GM18867 (cell line): ENCODE measurements at regions not wholly inside any gene's neighbourhood (a gene's known extent, or its start where the extent isn't known, plus 50 kb on each side); places are given as distances from the start of the nearest gene placed in this dataset.

Experiments used
- ATAC-seq: cut with Tn5 transposase; IDR thresholded peaks from one replicate; pipeline ENCODE4 v1.9.1; 2021; ENCODE audit warnings: mild to moderate bottlenecking, moderate library complexity; ENCODE audit not compliant: unreplicated experiment

DNA sequence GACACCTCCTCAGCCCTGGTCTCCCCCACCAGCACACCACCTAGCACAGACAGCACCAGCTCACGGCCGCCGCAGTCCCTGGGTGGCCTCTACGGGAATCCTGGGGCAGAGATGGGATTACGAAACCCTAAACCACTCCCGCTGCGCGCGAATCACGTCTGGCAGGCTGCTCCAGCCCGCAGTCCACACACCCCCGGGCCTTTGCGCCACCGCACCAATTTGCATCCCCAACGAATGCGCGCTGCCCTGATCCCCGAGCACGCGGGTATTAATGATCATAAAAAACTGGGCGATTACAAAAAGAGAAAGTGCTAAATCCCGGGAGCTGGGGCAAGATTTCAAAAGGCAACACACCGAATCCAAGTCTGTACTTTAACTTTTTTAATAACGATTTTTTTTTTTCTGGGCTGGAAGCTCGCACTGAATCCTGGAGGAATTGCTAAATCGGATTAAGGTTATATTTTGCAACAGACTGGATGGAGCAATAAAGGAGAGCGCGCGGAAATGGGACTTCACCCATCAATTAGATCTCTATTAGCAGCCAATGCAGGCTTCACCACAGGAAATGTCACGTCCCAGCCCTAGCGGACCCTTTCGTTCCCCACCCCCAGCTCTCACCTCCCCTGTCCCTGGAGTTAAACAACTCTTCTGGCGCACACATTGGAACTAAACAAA is 69.8 kb upstream of the TMEM33 start:
- ATAC-seq = no peak

DNA sequence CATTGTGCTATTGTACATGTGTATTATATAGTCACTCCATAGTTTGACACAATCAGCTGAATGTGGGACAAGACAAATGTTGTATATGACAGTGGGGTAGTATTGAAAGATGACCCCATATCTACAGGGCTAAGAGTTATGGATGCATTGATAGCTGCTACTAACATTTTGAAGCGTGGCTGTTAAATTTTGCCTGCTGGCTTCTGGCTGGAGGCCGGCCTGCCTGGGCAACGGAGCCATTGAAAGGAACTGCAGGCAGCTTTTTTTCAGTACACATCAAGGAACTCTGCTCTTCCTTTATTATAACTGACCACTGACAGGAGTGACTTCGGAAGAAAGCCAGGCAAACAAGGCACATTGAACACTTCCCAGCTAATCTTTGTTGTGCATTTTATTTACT is 76.1 kb upstream of the TMEM33 start:
- no peak for ATAC-seq

DNA sequence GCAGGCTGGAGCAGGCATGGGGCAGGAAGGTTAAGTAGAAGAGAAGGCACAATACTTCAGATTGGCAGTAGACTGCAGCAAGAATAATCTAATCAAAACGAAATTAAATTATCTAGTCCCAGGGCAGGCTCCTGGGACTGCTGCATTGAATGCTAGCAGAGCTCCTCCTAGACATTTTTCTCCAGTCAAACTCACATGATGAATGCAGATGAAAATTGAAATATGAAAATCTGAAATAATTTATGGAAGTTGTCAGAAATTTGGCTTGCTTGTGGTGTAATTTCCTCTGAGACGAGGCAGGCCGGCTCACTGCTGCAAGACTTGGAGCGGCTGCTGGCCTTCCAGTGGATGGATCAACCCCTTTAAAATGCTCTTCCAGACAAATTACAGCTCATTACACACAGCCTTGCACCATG is 78.0 kb upstream of the TMEM33 start:
- ATAC-seq = no peak

DNA sequence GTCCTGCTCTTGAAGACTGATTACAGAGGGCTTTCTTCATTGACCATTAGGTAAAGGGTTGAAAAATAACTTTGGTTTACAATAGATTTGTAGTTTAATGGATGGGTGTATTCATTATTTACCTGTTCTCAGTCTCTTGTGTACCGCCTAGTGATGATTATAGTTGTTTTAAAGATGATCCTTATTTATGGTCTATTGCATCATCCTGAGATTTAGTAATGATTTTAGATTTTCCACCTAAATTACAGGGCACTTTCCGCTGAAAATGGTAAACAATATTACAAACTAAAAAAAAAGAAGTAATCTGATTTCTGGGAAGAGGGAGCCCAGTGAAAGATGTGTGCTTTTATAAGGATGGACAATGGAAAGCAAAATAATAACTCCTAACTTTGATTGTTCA is 78.4 kb upstream of the TMEM33 start:
- ATAC-seq = no peak

GRCh38 chr4:41853973-41854372 is 81.3 kb upstream of the TMEM33 start:
- no peak for ATAC-seq

DNA sequence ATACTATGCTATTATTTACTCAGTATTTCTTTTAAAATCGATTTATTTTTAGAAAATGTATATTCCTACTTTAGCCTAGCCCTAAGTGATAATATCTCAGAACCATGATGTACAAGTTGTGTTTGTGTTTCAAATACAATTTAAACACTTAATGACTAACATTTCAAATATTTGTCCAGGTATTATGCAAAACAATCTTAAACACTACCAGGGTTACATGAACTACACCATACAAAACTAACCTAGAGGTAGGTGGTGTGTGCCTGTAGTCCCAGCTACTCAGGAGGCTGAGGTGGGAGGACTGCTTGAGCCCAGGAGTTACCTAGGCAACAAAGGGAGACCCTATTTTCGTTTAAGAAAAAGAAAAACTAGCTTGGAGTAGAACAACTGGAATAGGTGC is 83.0 kb upstream of the TMEM33 start:
- ATAC-seq = no peak

GRCh38 chr4:41851621-41852020 is 83.6 kb upstream of the TMEM33 start:
- no peak for ATAC-seq

DNA sequence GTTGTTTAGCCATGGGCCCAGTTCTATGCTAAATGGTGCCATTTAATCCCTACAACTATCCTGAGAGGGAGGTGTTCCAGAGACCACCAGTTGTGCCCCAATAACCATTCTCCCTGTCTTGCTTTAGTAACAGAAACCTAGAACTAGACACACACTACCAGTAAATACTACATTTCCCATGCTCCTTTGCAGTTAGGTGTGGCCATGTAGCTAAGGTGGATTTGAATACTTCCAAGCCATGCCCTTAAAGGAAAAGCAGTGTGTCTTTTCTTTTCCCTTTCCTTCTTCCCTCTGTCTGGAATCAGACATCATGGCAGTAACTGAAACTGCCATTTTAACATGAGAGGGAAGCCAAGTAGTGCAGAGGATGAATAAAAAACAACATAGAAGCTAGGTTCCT is 90.9 kb upstream of the TMEM33 start:
- no peak for ATAC-seq

GRCh38 chr4:41839916-41840854 is 91.7 kb upstream of the PHOX2B start:
- peak; percentile 73 for ATAC-seq

DNA sequence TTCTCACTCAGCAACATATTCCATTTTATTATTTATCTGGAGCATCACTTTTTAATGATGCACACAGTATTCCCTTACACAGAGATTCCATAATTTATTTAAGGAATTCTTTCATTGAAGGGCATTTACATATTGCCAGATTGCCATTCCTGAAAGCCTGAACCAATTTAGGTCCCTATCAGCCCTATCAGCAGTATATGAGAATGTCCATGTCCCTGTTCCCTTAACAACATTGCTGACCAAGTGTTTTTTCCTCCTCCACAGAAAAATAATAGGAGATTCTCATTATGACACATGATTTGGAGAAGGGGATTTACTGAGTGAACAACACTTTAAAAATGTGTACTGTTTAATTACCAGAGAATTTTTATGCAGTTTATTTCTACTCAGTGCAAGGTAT is 90.1 kb upstream of the PHOX2B start:
- no peak for ATAC-seq

- no peak for ATAC-seq
Measured at GRCh38 chr4:41835321-41835995, 86.9 kb upstream of the PHOX2B start.

GRCh38 chr4:41832961-41833360 is 84.4 kb upstream of the PHOX2B start:
- ATAC-seq = no peak

GRCh38 chr4:41822325-41822724 is 73.8 kb upstream of the PHOX2B start:
- no peak for ATAC-seq

DNA sequence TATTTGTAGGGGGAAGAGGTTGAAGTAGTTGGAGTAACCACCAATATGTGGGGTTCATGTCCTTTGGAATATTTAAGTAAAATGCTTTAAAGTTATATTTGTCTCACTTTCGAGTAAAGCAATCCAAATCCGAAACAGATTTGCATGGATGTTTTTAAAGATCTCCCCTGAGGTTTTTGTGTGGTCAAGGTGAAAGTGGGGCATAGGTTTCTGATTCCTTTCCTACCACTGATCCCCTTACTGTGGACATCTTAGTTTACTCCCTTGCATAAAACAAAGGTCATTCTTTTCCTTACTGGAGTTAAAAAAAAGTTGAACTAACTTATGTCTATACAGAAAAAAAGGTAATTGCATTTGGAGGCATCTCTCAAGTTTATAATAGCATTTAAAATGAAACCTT is 71.9 kb upstream of the PHOX2B start:
- ATAC-seq = peak; percentile 69

DNA sequence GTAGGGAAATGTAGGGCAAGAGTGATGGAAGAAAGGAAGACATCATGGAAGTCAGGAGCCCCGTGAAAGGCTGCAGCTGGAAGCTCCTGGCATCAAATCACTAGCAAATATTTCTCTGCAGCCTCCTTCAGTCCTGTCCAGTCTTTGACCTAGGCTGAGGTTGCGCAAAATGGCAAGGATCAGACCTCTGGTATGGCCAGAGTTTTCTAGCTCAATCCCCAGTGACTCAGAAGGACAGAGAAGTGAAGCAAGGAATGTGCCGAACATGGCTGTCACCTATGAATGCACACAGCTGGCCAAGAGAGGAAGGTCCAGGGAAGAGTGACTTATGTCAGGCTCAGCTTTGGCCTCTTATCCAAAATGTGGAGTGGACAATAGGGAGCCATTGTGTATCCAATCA is 71.1 kb upstream of the PHOX2B start:
- no peak for ATAC-seq

DNA sequence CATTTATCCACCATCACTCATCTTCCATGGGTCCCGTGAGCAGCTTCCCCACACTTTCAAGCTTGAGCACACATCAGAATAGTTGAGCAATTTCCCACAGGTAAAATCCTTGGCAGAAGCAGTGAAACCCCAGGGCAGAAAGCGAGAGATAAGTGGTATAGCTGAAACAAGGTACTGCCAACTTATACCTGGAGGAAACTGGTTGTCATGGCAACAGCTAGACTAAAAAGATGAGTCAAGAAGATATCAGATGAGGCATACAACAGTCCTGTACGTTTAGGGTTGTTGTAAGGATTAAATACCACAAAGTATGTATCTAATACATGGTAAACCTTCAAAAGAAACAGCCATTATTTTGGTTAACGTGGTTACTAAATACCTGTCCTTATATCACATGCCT is 66.9 kb upstream of the PHOX2B start:
- ATAC-seq = no peak

- no peak for ATAC-seq
Measured at GRCh38 chr4:41814565-41814964, 66.0 kb upstream of the PHOX2B start.

DNA sequence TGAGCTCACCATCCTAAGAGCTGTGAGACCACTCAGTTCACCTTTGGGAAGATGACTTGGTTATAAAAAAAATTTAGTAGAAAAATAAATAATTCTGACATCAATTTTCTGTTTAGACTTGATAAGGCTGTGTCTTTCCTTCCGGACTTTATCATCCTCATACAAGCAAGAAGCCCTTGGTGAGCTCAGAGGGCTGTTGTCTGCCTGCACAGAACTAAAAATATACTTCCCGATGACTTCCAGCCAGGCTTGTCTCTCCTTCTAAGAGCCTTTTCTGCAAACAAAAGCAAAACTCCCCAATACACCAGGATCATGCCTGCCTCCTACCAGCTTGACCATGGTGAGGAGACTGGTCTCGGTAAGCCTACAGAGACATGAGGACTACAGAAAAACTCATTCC is 58.3 kb upstream of the PHOX2B start:
- ATAC-seq = no peak

GRCh38 chr4:41802590-41802989 is 54.1 kb upstream of the PHOX2B start:
- no peak for ATAC-seq

DNA sequence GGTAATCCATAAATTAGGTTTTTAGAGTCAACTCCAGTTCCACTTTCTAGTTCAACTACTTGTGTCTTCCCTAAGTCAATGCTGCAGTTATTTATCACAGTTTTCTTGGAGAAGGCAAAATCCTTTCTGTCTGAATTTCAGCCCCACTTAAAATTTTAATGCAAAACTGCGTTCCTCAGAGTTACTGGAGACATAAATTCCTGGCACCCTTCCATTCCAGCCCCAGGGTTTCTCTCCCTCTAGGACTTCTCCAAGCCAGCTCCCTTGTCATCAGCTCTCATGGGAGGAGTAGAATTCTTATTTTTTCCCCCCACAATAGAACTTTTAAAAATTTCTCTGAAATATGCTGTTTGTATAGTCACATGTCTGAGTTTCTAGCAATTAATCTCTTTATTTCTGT is 50.6 kb upstream of the PHOX2B start:
- no peak for ATAC-seq
